ENCODE measurements at regions not wholly inside any gene's neighbourhood (a gene's known extent, or its start where the extent isn't known, plus 50 kb on each side); places are given as distances from the start of the nearest gene placed in this dataset.

DNA sequence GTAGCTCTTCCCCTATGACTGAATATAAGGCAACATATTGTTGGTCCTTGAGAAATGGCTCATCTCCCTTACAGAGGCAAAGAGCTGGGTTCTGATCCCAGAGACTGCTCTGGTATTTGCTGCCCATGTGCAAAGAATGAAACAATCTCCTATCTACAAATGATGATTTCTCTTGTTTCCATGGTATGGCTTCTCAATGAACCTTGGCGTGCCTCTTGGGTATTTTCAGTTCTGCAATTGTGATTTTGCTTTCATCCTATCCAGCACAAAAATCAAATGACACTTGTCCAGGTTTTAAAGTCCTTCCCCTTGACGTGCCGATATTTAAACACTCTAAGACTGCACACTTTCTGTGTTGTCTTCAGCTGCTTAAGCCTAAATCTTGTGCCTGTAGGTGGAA is 109.8 kb upstream of the NR2F2 start:
- Mint-ChIP-seq H3K4me1 (ENCODE audit: low read depth, unreplicated experiment) (no peaks in the 10 kb centered on the region), H3K27ac (ENCODE audit: unreplicated experiment) (no peak overlapping the region), H3K9me3 (ENCODE audit: unreplicated experiment) (peaks cover 5% of the 10 kb centered on the region), H3K27me3 (ENCODE audit: unreplicated experiment) (peaks cover 4% of the 10 kb centered on the region), H3K36me3 (ENCODE audit: unreplicated experiment) (no peaks in the 10 kb centered on the region), H3K4me3 (ENCODE audit: unreplicated experiment) (no peak overlapping the region)
- DNase-seq = no peak
- TF ChIP-seq, protein P1, sequence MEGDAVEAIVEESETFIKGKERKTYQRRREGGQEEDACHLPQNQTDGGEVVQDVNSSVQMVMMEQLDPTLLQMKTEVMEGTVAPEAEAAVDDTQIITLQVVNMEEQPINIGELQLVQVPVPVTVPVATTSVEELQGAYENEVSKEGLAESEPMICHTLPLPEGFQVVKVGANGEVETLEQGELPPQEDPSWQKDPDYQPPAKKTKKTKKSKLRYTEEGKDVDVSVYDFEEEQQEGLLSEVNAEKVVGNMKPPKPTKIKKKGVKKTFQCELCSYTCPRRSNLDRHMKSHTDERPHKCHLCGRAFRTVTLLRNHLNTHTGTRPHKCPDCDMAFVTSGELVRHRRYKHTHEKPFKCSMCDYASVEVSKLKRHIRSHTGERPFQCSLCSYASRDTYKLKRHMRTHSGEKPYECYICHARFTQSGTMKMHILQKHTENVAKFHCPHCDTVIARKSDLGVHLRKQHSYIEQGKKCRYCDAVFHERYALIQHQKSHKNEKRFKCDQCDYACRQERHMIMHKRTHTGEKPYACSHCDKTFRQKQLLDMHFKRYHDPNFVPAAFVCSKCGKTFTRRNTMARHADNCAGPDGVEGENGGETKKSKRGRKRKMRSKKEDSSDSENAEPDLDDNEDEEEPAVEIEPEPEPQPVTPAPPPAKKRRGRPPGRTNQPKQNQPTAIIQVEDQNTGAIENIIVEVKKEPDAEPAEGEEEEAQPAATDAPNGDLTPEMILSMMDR (IDR thresholded peaks at IDR 0.05; ENCODE audit: partially characterized antibody, unreplicated experiment) = no peak

DNA sequence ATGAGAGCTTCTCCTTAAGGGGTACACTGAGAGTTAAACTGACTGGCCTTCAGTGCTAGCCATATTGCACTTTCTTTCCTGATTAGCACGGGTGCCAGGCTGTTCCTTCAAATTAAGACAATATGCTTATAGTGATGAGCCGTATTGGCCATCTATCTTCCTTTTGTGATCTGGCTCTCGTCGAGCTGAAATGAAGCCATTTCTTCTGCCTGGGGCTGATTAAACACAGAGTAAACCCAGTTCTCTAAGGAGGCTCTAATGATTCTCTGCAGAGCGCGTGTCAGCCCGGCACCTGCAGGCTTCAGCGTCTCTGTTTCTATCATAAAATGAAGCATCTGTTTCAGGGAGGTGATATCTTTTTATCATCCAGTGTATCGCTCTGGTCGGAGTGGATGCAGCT is 107.5 kb upstream of the NR2F2 start:
- H3K4me3 Mint-ChIP-seq (ENCODE audit: unreplicated experiment) = no peak overlapping the region
- DNase-seq = no peak
- H3K27me3 Mint-ChIP-seq (ENCODE audit: unreplicated experiment) = peaks cover 4% of the 10 kb centered on the region
- no peaks in the 10 kb centered on the region for H3K4me1 Mint-ChIP-seq (ENCODE audit: low read depth, unreplicated experiment)
- TF ChIP-seq, protein P1 (IDR thresholded peaks at IDR 0.05; ENCODE audit: partially characterized antibody, unreplicated experiment) = no peak
- no peaks in the 10 kb centered on the region for H3K36me3 Mint-ChIP-seq (ENCODE audit: unreplicated experiment)
- H3K27ac Mint-ChIP-seq (ENCODE audit: unreplicated experiment) = no peak overlapping the region
- H3K9me3 Mint-ChIP-seq (ENCODE audit: unreplicated experiment) = peaks cover 5% of the 10 kb centered on the region

GRCh38 chr15:96223939-96224338 is 106.6 kb upstream of the NR2F2 start:
- Mint-ChIP-seq H3K36me3 (ENCODE audit: unreplicated experiment) (no peaks in the 10 kb centered on the region), H3K4me3 (ENCODE audit: unreplicated experiment) (no peak overlapping the region), H3K9me3 (ENCODE audit: unreplicated experiment) (peaks cover 5% of the 10 kb centered on the region), H3K27me3 (ENCODE audit: unreplicated experiment) (peaks cover 4% of the 10 kb centered on the region), H3K4me1 (ENCODE audit: low read depth, unreplicated experiment) (no peaks in the 10 kb centered on the region), H3K27ac (ENCODE audit: unreplicated experiment) (no peak overlapping the region)
- TF ChIP-seq, protein P1 (IDR thresholded peaks at IDR 0.05; ENCODE audit: partially characterized antibody, unreplicated experiment) = no peak
- no peak for DNase-seq

GRCh38 chr15:96225642-96226259 is 104.7 kb upstream of the NR2F2 start:
- no peak overlapping the region for H3K4me3 Mint-ChIP-seq (ENCODE audit: unreplicated experiment)
- H3K27ac Mint-ChIP-seq (ENCODE audit: unreplicated experiment) = no peak overlapping the region
- no peaks in the 10 kb centered on the region for H3K4me1 Mint-ChIP-seq (ENCODE audit: low read depth, unreplicated experiment)
- H3K36me3 Mint-ChIP-seq (ENCODE audit: unreplicated experiment) = no peaks in the 10 kb centered on the region
- peaks cover 4% of the 10 kb centered on the region for H3K27me3 Mint-ChIP-seq (ENCODE audit: unreplicated experiment)
- TF ChIP-seq, protein P1 (IDR thresholded peaks at IDR 0.05; ENCODE audit: partially characterized antibody, unreplicated experiment) = no peak
- H3K9me3 Mint-ChIP-seq (ENCODE audit: unreplicated experiment) = peaks cover 5% of the 10 kb centered on the region
- no peak for DNase-seq

GRCh38 chr15:96230526-96231181 is 99.8 kb upstream of the NR2F2 start:
- Mint-ChIP-seq H3K27ac (ENCODE audit: unreplicated experiment) (no peak overlapping the region), H3K27me3 (ENCODE audit: unreplicated experiment) (no peaks in the 10 kb centered on the region), H3K4me3 (ENCODE audit: unreplicated experiment) (no peak overlapping the region), H3K36me3 (ENCODE audit: unreplicated experiment) (no peaks in the 10 kb centered on the region), H3K9me3 (ENCODE audit: unreplicated experiment) (no peaks in the 10 kb centered on the region), H3K4me1 (ENCODE audit: low read depth, unreplicated experiment) (no peaks in the 10 kb centered on the region)
- TF ChIP-seq, protein P1 (IDR thresholded peaks at IDR 0.05; ENCODE audit: partially characterized antibody, unreplicated experiment) = no peak
- no peak for DNase-seq

Measured in glutamatergic neuron (in vitro differentiated cells).